HG02610 (cell line): ENCODE measurements at regions not wholly inside any gene's neighbourhood (a gene's known extent, or its start where the extent isn't known, plus 50 kb on each side); places are given as distances from the start of the nearest gene placed in this dataset.

ENCODE experiments used
- ATAC-seq: cut with Tn5 transposase; IDR thresholded peaks from one replicate; pipeline ENCODE4 v1.9.1; 2021; ENCODE audit warnings: mild to moderate bottlenecking, moderate library complexity; ENCODE audit not compliant: unreplicated experiment

DNA sequence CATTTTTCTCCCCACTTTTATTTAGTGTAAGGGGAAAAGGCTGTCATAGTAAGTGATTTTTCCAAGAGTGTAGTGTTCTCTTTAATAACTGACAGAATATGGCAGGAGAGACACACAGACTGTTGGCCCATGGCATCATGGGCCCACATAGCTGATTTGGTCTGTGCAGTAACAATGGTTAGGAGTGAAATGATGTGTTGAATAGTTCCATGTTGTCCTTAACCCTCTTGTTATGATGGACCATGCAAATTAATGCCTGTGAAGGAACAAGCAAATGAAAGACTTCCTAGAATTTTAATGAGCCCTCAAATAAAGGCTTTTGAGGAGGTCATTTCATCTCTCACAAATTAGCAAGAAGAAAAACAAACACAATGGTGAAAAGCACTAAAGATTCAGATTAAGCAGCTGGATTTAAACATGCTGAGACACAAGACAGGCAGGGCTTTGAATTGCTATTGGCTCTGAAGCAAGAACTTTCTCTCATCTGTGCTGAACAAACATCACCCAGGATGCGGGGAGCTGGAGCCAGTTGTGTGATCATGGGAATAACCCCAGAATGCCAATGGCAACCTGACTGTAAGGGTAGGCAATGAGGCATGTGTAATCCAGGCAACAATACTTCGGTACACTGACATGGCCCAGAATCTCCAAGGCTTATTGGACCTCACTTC, 136.7 kb upstream of the VEPH1 start:
- ATAC-seq = no peak

GRCh38 chr3:157637866-157638265, 134.7 kb upstream of the VEPH1 start:
- no peak for ATAC-seq

DNA sequence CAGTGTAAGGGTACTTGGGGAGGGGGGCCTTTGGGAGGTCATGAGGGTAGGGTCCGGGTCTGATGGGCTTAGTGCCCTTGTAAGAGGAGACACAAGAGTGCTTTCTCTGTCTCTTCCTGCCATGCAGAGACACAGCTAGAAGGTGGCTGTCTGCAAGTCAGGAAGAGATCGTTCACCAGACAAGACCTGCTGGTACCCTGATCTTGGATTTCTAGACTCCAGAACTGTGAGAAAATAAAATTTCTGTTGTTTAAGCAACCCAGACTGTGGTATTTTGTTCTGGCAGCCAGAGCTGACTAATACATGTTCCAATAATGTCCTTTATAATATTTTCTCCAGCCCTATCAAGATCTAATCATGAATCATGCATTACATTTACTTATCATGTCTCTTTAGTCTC, 130.0 kb upstream of the VEPH1 start:
- ATAC-seq = no peak

GRCh38 chr3:157632075-157632474, 128.9 kb upstream of the VEPH1 start:
- ATAC-seq = no peak

DNA sequence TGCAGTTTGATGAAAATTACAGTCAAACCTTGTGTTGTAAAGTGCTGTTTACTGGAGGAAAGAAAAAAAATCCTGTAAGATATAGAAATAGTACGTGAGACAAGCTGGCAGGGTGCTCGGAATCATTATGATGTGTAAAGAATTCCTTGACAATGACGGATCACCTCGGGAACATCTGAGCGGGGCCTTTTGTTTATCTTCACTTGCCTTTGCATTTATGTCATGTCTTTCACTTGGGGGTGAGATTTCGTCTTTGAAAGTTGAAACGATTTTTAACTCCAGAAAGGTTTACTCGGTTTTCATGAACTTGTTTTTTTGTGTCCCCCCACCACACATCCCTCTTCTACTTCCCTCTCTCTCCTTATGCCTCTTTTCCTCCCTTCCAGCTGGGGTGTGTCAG, 128.3 kb upstream of the VEPH1 start:
- no peak for ATAC-seq

DNA sequence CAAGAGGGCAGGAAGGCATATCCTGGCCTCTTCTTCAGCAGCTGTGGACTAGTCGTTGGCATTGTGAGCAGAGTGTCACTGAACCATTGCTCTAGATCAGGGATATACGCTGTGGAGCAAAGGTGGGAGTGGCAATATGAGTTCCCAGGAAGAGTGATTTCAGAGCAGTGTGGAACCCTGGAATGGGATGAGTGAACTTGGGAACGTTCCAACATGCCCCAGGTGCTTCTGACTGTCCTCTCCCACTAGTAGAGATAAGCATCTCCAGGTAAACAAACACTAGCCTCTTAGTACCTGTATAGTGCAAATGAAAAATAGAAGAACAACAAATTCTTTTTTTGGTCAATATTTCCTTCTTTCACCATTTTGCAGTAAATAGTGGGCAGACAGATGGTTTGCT, 123.6 kb upstream of the VEPH1 start:
- ATAC-seq = no peak

DNA sequence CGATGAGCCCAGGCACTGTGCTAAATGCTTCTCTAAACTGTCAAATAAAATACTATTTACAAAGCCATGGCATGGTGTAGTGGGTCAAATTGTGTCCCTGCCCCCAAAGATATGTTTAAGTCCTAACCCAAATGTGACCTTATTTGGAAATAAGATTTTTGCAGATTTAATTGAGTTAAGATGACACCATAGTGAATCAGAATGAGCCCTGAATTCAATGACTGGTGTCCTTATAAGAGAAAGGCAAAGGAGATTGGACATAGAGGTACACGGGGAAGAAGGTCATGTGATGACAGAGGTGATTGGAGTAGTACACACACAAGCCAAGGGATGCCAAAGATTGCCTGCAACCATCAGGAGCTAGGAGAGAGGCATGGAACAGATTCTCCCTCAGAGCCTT, 121.6 kb upstream of the VEPH1 start:
- no peak for ATAC-seq

DNA sequence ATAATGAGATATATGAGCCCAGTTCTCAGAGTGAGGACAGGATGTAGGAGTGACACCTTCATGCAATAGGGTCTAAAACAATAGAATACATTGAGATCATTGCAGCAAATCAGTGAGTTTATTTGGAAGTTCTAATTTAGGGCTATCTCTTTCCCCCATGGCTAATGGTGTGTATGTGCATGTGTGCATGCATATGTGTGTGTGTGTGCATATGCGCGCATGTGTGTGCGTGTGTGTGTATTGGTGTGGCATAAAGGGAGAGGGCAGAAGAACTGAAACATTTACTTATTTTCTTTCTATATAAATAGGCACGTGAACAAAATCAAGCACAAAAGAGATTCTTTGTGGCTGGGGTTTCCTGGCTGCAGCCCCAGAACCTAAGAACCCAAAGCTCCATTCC, 115.7 kb upstream of the VEPH1 start:
- ATAC-seq = no peak

- ATAC-seq = peak; percentile 78
Observed at GRCh38 chr3:157618075-157618760, 115.0 kb upstream of the VEPH1 start.

- ATAC-seq = no peak
Observed at GRCh38 chr3:157614896-157615295, 111.7 kb upstream of the VEPH1 start.

- no peak for ATAC-seq
Observed at GRCh38 chr3:157611536-157612076, 108.4 kb upstream of the VEPH1 start.

- ATAC-seq = no peak
Observed at GRCh38 chr3:157610876-157611535, 107.8 kb upstream of the VEPH1 start.

DNA sequence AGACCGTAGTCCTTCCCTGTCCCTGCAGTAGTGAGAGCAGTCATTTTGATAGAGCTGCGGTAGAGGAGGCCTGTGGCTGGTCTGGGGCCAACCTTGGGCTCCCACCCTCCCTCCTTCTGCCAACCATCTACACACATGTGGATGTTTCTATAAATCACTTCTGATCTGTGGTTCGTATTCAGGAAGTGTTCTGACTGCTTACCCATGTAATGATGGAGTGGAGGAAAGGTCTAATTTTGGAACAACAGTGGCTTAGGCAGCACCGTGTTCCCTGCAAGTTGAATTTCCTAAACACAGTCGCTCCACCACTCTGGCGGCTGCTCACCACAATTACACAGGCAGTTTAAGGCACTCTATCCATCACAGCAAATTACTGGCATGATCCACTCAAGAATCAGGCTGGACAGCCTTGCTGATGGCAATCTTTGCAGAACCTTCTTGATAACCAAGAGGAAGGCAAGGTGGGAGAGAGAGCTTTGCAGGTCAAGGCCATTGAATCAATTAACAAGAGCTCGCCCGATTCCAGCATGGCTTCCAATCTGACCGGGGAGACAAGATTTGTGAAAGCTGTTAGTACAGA, 104.7 kb upstream of the VEPH1 start:
- ATAC-seq = no peak

GRCh38 chr3:157606852-157607197, 103.6 kb upstream of the VEPH1 start:
- ATAC-seq = no peak

DNA sequence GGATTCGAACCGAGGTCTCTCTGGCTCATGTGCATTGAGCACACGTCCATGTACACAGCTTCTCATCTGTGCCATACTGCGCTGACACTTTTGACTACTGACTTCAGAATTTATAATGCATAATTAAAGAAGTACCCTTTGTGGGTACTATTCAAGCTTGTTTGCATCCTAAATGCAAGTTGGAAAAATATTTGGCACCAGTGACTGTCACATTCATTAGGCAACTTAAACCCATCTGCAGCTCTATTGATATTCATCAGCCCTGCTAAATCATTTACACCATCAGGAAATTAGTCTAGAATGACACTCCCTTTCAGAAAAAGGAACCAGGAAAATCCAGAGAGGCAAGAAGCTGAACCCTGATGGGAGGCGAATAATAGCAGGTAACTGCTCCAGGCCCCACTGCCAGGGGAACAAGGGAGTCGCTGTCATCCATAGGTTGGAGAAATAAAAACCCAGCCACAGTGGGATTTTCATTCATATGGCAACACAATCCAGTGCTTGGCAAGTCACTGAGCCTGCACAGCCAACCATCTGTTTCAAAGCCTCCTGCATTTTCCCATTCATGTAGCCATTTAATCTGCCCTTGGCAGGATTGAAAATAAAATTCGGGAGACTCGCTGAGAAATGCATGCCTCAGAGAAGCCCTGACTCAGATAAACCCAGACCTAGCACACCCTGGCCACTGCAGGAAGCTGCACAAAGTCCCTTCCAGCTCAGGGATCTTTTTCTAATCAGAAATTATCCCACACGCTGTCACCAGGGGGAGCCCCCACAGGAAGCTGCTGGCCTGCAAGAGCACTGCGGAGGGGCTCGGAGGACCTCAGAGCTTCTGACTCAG, 103.0 kb upstream of the VEPH1 start:
- peak; percentile 90 for ATAC-seq

DNA sequence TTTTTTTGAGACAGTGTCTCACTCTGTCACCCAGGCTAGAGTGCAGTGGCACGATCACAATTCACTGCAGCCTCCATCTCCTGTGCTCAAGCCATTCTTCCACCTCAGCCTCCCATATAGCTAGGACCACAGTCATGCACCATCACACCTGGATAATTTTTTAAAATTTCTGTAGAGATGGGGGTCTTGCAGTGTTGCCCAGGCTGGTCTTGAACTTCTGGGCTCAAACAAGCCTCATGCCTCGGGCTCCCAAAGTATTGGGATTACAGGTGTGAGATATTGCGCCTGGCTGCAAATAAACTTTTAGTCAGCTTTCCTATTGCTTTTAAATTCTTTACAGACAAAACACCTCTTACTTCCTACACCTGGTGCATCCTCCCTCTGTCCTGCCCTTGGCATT, 102.1 kb upstream of the VEPH1 start:
- no peak for ATAC-seq

GRCh38 chr3:157602424-157602823, 99.2 kb upstream of the VEPH1 start:
- ATAC-seq = no peak

DNA sequence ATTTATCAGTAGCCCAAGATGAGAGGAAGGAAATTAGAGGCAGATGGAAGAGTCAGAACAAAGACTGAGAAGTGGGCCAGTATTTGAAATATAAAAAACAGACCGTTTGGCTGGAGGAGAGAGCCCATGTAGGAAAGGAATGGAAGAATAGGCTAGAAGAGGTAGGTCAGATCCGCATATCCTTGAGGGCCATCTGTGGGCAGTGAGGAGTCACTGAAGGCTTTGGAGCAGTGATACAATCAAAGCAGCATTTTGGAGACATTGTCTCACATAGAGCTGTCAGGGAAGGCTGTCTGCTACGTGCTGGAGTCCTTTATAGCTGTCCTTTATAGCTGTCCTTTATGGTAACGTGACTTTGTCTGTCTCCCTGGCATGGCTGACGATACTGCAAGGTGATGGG, 92.0 kb upstream of the VEPH1 start:
- no peak for ATAC-seq

DNA sequence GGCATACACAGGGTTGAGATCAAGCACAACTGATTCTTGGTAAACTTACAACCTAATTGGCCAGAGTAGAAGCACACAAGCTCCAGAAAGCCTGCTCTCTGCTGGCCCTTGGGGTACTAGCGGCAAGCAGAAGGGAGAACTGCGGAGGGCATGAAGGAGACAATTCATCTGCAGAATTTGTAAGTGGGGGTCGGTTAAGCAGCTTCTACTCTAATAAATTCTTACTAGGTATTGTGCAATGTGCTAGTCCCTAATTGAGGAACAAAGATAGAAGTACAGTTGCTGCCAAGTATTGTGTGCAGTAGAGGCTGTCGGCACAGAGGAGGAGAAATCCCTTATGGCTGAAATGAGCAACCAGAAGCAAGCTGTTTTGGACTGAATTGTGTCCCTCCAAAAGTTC, 91.2 kb upstream of the VEPH1 start:
- no peak for ATAC-seq

GRCh38 chr3:157592769-157593168, 89.6 kb upstream of the VEPH1 start:
- no peak for ATAC-seq

GRCh38 chr3:157590273-157590672, 87.1 kb upstream of the VEPH1 start:
- no peak for ATAC-seq
